ENCODE measurements at regions not wholly inside any gene's neighbourhood (a gene's known extent, or its start where the extent isn't known, plus 50 kb on each side); places are given as distances from the start of the nearest gene placed in this dataset.

DNA sequence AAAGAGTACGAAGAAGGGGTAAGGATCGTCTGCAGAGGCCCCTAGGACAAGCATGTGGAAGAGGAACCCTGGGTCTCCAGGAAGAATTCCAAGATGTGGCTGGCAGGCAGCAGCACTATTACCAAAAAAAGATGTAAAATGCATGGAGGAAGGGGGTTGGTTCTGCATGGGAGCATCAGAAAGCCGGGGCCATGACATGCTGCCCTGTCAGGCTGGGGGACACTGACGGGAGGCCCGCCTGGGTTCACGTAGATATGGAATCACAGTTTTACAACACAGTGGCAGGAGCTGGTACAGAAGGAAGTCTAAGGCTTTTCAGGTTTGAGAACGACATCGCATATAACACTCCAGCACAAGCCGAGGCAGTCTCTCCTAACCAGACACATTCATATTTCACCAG, 150.0 kb upstream of the GSC start:
- WGBS, 2 donors, result 86 to 90% methylated on average over 9 of the region's 9 CpGs
- DNase-seq (no peak), ATAC-seq (ENCODE audit: insufficient read depth, low FRiP score) (no peak)
- Histone ChIP-seq H3K4me1 (ENCODE audit: control insufficient read depth in 5 of 5, insufficient read depth in 5 of 5, low read length in 5 of 5) (peaks cover 0 to 3% (median 0%) of the 10 kb centered on the region in 5 donors), H3K27me3 (ENCODE audit: control insufficient read depth in 3 of 3, insufficient read depth in 3 of 3, low read length in 2 of 3) (peaks cover 0 to 14% (median 3%) of the 10 kb centered on the region in 3 donors), H3K27ac (ENCODE audit: low read depth in 1 of 2, low read length in 1 of 2) (no peak overlapping the region), H3K36me3 (ENCODE audit: control insufficient read depth in 4 of 4, insufficient read depth in 4 of 4, low read length in 4 of 4) (no peaks in the 10 kb centered on the region), H3K4me3 (no peak overlapping the region), H3K9me3 (ENCODE audit: control insufficient read depth in 4 of 4, insufficient read depth in 3 of 4, low read length in 3 of 4) (peaks cover 0 to 6% (median 0%) of the 10 kb centered on the region in 4 donors), H3K9ac (ENCODE audit: insufficient read depth in 1 of 2, low read length in 2 of 2) (no peak overlapping the region)
- TF ChIP-seq, protein P1, sequence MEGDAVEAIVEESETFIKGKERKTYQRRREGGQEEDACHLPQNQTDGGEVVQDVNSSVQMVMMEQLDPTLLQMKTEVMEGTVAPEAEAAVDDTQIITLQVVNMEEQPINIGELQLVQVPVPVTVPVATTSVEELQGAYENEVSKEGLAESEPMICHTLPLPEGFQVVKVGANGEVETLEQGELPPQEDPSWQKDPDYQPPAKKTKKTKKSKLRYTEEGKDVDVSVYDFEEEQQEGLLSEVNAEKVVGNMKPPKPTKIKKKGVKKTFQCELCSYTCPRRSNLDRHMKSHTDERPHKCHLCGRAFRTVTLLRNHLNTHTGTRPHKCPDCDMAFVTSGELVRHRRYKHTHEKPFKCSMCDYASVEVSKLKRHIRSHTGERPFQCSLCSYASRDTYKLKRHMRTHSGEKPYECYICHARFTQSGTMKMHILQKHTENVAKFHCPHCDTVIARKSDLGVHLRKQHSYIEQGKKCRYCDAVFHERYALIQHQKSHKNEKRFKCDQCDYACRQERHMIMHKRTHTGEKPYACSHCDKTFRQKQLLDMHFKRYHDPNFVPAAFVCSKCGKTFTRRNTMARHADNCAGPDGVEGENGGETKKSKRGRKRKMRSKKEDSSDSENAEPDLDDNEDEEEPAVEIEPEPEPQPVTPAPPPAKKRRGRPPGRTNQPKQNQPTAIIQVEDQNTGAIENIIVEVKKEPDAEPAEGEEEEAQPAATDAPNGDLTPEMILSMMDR (IDR thresholded peaks at IDR 0.05; ENCODE audit: control extremely low read depth, extremely low read depth), result no peak

DNA sequence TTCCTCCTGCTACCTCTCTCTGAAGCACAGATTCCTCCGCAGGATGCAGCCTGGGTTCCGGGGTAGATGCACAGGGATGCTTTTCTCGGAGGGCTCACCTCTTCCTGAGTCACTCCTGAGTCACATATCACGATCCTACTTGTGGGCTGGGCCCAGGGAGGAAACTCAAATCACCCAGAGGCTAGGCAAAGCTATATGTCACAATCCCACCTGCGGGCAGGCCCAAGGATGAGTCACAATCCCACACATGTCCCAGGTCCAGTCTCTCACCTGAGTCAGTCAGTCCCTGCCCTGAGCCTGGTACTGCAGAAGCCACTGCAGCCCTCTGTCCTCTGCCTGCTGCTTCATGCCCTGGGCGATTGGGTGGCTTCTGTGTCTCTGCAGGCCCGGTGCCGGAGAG, 149.0 kb upstream of the GSC start:
- Histone ChIP-seq H3K27me3 (ENCODE audit: control insufficient read depth in 3 of 3, insufficient read depth in 3 of 3, low read length in 2 of 3) (peaks cover 0 to 9% (median 3%) of the 10 kb centered on the region in 3 donors), H3K9me3 (ENCODE audit: control insufficient read depth in 4 of 4, insufficient read depth in 3 of 4, low read length in 3 of 4) (peaks cover 0 to 12% (median 0%) of the 10 kb centered on the region in 4 donors), H3K4me3 (no peak overlapping the region), H3K27ac (ENCODE audit: low read depth in 1 of 2, low read length in 1 of 2) (no peak overlapping the region), H3K36me3 (ENCODE audit: control insufficient read depth in 4 of 4, insufficient read depth in 4 of 4, low read length in 4 of 4) (no peaks in the 10 kb centered on the region), H3K9ac (ENCODE audit: insufficient read depth in 1 of 2, low read length in 2 of 2) (no peak overlapping the region), H3K4me1 (ENCODE audit: control insufficient read depth in 5 of 5, insufficient read depth in 5 of 5, low read length in 5 of 5) (peaks cover 0 to 3% (median 0%) of the 10 kb centered on the region in 5 donors)
- no peak for DNase-seq
- ATAC-seq (ENCODE audit: insufficient read depth, low FRiP score), result no peak
- 76 to 84% methylated on average over 8 of the region's 8 CpGs for WGBS, 2 donors
- TF ChIP-seq, protein P1 (IDR thresholded peaks at IDR 0.05; ENCODE audit: control extremely low read depth, extremely low read depth), result no peak

- Histone ChIP-seq H3K27me3 (ENCODE audit: control insufficient read depth in 3 of 3, insufficient read depth in 3 of 3, low read length in 2 of 3) (peaks cover 0 to 9% (median 3%) of the 10 kb centered on the region in 3 donors), H3K4me1 (ENCODE audit: control insufficient read depth in 5 of 5, insufficient read depth in 5 of 5, low read length in 5 of 5) (no peaks in the 10 kb centered on the region), H3K9me3 (ENCODE audit: control insufficient read depth in 4 of 4, insufficient read depth in 3 of 4, low read length in 3 of 4) (peaks cover 0 to 11% (median 0%) of the 10 kb centered on the region in 4 donors), H3K27ac (ENCODE audit: low read depth in 1 of 2, low read length in 1 of 2) (no peak overlapping the region), H3K4me3 (no peak overlapping the region), H3K9ac (ENCODE audit: insufficient read depth in 1 of 2, low read length in 2 of 2) (no peak overlapping the region), H3K36me3 (ENCODE audit: control insufficient read depth in 4 of 4, insufficient read depth in 4 of 4, low read length in 4 of 4) (no peaks in the 10 kb centered on the region)
- DNase-seq, result no peak
- TF ChIP-seq, protein P1 (IDR thresholded peaks at IDR 0.05; ENCODE audit: control extremely low read depth, extremely low read depth), result no peak
- WGBS, 2 donors, result 86 to 90% methylated on average over 7 of the region's 7 CpGs
- no peak for ATAC-seq (ENCODE audit: insufficient read depth, low FRiP score)
These were observed 147.2 kb upstream of the GSC start for GRCh38 chr14:94917041-94917600.

DNA sequence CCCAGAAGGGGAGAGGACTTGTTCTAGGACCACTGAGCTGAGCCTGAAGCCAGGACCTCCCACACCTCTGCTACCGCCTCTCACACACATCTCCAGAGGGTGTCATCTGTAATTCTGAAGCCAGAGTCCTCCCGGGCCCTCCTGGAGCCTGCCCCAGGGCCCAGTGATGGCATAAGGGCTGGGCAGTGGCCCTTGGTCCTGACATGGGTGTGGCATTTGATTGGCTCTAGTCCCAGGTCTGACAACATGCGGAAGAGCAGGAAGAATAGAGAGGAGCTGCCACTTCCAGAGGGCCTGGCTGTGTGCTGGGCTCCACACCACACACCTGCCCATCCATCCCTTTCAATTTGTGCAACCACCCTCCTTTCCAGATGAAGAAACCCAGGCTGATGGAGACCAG, 144.3 kb upstream of the GSC start:
- peaks cover 0 to 3% (median 0%) of the 10 kb centered on the region in 5 donors for H3K4me1 ChIP-seq (ENCODE audit: control insufficient read depth in 5 of 5, insufficient read depth in 5 of 5, low read length in 5 of 5)
- TF ChIP-seq, protein P1 (IDR thresholded peaks at IDR 0.05; ENCODE audit: control extremely low read depth, extremely low read depth), result no peak
- no peaks in the 10 kb centered on the region for H3K36me3 ChIP-seq (ENCODE audit: control insufficient read depth in 4 of 4, insufficient read depth in 4 of 4, low read length in 4 of 4)
- peaks cover 0 to 11% (median 4%) of the 10 kb centered on the region in 4 donors for H3K9me3 ChIP-seq (ENCODE audit: control insufficient read depth in 4 of 4, insufficient read depth in 3 of 4, low read length in 3 of 4)
- ATAC-seq (ENCODE audit: insufficient read depth, low FRiP score) (no peak), DNase-seq (no peak)
- no peak overlapping the region for H3K27ac ChIP-seq (ENCODE audit: low read depth in 1 of 2, low read length in 1 of 2)
- H3K27me3 ChIP-seq (ENCODE audit: control insufficient read depth in 3 of 3, insufficient read depth in 3 of 3, low read length in 2 of 3), result peaks cover 0 to 12% (median 3%) of the 10 kb centered on the region in 3 donors
- WGBS, 2 donors, result 82 to 90% methylated on average over 3 of the region's 3 CpGs
- no peak overlapping the region for H3K4me3 ChIP-seq
- no peak overlapping the region for H3K9ac ChIP-seq (ENCODE audit: insufficient read depth in 1 of 2, low read length in 2 of 2)
